ENCODE measurements at regions not wholly inside any gene's neighbourhood (a gene's known extent, or its start where the extent isn't known, plus 50 kb on each side); places are given as distances from the start of the nearest gene placed in this dataset.
A peak's percentile ranks its signal among the peaks of the same experiment; 100 is the strongest.

DNA sequence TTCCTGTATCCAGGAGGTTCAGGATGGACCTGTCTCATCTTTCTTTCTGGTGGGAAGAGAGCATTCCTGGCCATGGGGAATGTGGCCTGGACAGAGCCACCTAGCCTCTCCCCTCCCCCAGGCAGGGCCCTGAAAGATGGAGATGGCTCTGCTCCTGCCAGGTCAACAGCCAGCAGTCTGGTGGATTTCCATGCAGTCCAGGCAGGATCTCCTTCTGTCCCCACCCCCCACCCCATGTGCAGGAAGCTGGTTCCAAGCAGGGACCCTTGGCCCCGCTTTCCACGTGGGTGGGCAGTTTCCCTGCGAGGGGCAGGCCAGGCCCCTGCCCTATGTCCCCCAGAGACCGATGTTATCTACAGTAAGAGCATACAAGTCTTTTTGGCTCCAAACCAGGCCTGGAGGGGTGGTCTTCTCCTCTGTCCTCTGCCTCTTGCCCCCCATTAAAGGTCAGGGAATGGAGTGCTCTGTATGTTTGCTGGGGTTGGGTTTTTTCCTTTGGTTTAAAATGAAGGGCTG is 240.5 kb downstream of the SEC14L1 start:
- no peak for DNase-seq

DNA sequence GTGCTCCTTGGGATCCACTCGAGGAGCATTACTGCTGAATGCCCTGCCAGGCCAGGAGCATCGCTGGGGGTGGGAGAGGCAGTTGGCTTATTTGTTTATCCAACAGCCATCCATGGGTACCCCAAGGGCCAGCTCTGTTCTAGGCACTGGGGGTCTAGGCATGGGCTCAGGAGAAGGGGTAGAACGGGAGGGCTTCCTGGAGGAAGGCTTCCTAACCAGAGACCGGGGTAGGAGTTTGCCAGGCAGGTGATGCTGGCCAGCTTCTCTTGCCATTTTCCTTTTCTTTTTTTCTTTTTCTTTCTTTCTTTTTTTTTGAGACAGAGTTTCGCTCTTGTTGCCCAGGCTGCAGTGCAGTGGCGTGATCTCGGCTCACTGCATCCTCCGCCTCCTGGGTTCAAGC is 241.0 kb downstream of the SEC14L1 start:
- DNase-seq, result no peak

DNA sequence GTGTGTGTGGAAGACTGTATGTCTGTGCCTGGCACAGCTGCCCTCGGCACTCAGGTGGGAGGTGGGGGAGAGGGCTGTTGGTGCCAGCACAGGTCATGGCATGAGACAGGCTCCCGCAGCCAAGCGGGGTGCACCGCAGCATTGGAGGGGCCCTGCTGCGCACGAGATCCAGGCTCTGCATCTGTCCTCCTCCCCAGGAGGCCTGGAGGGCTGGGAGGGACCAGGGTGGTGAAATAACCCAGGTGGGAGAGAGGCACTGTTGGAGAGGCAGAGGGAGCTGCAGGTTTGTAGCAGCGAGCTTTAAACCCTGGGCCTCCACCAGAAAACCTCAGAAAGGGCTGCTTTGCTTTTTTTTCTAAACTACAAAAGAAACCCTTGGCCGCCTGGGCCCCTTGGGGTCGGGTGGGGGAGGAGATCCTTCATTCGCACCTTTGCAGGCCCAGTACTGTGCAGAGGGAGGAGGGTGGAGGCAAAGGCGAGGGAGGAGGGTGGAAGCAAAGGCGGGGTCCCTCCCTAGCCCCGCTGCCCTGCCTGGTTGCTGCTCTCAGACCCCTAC is 241.7 kb downstream of the SEC14L1 start:
- DNase-seq, result peak; percentile 44 to 66

DNA sequence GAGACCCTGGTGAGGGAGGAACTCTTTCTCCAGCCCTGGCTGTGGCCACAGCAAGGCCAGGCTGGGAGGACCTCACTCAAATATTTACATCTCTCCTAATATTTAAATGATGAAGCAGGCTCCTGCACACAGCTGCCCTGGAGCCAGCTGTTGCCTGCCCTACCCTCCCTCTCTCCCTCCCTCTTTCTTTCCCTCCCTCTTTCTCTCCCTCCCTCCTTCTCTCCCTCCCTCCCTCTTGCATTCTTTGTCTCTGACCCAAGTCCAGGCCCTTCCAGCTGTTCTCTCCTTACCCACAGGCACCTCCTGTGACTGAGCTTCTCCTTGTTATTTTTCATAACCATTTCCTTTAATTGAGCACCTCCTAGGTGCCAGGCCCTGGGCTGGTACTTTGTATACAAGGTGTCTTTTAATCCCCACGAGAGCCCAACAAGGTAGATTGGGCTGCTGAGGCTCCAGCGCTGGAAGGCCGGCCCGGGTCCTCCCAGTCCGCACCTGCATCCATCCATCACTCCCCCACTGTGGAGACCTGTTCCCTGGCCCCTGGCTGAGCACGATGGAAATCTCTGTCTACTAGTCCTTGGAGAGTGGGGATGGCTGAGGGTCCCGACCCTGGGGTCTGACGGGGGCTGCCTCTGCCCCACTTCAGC is 242.3 kb downstream of the SEC14L1 start:
- no peak for DNase-seq

DNA sequence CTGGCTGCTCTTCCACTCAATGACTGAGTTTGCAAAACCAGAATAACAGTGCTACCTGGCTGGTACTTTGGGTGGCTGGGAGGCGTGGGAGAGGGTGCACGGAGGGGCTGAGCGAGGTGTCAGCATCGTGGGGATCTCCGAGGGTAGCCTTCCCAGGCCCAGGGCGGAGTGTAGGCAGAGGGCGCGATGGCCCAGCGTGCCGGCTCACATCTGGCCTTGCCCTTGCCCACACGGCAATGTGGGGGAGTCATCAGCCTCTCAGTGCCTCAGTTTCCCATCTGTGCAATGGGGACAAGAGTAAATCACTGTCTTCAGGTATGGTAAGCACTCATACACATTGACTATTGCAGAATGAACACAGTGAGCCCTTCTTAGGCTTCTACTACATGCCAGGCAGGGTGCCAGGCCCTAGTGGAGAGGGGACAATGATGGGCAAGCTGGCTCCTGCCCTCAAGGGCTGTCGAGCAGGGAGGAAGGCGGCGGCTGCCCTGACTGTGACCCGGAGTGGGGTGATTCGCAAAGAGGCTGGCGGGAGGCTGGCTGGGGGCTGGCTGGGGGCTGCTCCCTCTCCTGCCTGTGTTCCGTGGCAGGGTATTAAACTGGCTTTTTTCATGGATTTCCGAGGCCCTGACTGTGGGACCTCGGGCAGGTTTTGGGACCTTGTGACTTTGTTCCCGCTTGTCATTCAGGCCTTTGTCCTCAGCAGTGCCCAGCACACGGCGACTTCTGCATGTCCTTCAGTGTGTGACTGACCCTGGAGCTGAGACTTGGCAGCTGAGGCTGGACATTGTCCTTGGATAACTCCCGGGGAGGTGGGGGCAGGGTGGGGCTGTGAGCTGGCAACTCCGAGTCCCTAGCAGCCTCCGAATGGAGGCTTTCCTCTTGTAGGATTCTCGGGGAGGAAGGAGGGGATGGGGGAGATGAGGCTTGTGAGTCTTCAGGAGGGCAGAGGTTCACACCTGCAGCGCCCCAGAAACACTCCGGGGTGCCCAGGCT is 243.1 kb downstream of the SEC14L1 start:
- no peak for DNase-seq

DNA sequence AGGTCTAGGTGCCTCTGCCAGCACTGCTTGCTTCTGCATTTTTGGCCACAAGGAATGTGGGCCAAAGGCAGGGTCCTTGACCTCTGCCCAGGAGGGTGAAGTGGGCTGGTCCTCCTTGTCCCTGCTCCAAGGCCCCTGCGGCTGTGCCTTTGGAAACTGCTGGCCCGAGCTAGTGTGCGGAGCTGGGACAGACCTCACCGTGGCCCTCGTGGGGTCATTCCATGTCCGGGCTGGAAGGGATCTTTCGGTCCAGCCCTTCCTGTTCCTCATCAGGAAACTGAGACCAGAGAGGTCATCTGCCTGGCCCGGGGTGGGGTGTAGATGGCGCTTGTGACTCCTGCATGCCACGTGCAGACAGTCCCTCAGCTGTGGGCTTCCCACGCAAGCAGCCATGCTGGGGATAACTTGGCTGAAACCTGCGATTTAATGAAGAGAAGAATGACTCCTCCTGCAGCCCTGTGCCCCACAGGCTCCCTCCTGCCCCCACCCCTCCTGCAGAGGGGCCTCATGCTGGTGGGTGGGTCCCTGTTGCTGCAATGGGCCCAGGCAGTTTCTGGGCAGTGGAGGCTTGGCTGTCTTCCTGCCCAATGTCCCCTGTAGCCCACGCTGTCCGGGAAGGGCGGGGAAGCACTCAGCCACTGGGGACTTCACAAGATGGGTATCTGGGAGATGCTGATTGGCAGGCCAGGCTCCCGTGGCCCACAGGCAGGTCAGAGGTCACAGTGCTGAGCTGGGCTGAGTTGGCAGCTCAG is 245.2 kb downstream of the SEC14L1 start:
- no peak for DNase-seq

DNA sequence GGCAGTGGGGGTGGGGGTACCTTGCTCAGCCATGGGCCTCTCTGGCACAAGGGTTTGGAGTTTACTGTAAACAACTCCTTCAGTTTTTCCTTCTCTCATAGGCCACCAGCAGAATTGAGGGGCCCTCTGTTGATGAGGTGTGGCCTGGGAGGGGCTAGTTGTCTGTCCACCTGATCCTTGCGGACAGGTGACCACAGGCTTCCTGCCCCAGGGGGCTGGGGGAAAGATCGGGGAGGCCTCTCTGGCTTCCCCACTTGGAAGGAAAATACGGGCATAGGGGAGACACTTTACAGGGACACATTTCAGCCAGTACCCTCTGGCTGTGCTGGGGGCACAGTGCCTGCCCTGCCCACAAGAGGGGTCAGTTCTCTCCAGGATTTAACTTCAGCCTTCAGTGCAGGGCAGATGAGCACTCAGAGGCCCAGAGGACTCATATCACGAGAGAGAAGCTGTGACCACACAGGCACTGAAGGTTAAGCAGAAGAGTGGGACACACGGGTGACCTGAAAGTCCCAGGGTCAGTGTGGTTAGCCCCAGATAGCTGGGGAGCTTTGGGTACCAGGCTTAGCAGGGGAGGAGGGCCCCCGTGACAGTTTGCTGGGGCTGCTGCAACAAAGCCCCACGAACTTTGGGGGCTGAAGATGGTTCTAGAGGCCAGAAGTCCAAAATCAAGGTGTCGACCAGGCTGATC is 245.9 kb downstream of the SEC14L1 start:
- DNase-seq, result no peak

DNA sequence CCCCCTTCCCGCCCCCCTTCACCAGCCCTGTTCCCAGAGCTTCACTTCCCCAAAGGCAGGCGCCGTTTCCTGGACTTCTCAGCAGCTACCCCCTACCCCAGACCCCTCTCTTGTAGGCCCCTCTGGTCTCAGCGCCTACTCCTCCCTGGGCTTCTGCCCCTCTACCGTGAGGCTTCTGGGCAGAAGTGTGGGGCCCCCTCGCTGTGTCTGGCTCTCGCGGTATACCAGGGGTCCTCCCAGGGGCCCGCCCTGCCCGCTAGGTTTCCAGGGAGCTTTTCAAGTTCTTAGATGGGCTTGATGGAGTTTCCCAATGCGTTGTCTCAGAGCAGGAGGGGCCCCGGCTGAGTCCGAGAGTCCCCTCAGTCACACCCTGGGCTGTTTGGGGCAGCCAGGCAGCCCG is 247.1 kb downstream of the SEC14L1 start:
- DNase-seq, result no peak

DNA sequence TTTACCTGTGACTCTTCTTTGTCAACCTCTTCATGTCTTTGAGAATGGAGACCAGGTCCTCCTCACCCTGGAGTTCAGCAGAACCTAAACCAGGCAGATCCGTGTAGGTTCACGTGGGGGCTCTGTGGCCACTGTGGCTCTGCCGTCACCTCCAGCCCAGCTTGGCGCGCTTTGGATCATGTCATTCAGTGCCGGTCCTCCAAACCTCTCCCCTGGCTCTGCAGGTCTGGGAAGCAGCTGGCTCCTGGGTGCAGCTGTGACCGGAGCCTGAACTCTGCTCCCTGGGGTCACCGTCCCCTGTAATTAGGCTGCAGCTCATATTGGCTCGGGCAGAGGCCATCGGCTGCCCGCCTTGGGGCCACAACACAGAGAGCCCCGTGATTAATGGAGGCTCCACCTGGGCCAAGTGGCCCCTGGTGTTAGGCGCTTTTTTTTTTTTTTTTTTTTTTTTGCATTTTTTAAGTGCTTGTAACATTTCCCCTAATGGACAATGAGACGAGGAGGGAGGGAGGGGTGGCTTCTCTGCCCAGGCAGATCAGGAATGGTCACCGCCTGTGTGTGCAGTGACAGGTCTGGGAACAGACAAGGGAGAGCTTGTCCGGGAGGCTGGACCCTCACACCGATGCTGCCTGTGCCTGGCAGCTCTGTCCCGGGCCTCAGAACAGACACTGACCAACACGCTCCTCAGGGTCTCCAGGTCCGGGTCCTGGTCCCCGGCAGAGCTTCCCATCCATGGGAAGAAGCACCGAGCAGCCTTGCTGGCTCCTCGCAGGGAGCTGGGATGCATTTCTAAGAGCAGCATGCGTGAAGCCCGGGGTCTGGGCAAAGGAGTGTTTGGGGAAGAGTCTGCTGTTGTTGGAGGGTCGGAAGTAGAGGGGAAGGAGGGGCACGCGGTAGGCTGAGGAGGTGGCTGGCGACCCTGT is 247.9 kb downstream of the SEC14L1 start:
- DNase-seq, result no peak

DNA sequence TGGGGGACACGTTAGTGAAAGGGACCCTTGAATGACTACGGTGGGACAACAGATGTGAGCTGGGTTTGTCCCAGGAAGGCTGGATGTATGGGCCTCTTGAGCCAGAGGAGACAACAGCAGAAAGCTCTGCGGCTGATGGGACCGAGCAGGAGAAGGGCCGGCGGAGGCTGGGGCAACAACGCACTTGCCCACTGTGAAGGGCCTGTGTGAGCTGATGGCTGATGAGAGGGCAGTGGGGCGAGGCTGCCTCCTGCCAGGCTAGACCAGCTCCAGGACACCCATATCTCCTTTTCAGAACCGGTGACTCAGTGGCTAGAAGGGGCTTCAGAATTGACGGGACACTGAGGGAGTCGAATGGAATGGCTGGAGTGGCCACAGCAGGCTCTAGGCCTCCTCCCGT is 250.1 kb downstream of the SEC14L1 start:
- no peak for DNase-seq

DNA sequence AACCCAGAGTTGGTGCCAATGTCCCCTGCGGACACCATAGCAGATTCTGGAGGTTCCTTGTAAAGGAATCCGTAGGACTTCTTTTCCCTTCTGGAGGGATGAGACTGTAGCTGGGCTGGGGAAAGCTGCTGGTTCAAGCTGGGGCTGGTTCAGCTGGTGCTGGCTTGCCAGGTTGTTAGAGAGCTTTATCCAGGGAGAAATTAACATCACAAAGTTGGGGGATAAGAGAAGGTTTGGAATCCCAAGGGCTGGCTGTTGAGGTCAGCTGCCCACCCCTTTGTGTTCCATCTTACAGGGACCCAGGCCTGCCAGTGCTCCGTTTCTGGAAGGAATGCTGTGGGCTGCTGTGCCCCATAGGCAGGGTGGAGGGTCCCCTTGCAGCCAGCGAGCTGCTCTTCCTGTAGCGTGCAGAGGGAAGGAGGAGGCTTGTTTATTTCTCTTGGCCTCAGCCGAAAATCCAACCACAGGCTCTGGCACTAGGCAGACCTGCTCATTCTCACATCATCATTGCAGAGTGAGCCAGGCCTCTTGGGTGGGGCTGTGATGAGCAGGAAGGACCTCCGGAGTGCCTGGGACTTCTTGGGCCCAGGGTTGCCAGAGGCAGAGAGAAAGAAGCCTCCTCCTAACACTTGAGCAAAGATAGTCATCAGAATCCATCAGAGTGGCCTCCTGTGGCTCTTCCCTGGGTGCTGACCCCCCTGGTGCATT is 251.1 kb downstream of the SEC14L1 start:
- no peak for DNase-seq

DNA sequence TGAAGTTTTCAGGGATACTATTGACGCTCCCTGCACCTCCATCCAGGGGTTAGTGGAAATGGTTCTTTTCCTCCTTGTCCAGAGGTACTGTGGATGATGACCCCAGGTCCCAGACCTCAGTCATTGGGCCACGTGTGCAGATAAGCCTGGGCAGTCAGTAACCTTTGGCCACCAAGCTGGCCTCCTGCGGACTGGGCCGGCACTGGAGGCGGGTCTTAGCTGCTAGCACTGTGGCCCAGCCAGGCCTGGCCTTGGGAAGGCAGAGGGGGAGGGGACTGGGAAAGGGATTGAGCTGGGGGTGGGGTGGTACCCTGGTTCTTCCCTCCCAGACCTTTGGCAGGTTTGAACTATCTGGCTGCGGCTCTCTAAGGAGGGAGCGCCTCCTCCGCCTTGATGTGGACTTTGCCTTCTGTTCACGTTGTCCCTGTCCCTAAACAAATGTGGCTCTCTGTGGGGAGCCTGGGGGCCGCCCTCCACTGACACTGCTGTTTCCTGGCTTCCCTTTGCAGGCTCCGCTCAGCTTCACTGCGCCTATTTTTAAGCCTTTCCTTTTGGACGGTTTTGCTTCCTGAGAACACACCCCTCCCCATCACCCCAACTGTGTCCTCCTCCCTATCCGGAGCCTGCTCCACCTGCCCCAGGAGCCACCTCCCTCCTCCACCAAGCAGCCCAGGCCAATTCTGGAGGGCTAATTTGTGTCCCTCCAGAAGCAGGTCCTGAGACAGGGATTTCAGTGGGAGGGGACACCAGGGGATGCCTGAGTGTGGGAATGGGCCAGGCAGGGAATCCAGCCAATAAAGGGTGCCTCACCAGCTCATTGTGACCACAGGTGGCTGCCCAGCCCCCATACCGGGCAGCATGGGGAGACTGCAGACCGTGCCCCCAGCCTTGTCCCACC is 251.9 kb downstream of the SEC14L1 start:
- DNase-seq, result no peak

DNA sequence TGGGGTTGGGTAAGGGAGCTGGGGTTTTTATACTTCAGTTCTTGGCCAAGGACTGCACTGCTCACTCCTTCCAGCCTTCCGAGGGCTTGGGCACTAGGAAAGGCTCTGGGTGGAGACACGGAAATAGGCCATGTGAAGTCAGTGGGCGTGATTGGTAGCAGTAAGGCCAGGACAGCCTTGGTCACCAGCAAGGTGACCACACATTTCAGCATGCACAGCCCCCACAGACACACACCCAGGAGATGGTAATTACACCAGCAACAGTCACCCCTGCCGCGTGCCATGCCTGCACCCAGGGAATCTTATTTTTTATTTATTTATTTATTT is 252.5 kb downstream of the SEC14L1 start:
- no peak for DNase-seq

DNA sequence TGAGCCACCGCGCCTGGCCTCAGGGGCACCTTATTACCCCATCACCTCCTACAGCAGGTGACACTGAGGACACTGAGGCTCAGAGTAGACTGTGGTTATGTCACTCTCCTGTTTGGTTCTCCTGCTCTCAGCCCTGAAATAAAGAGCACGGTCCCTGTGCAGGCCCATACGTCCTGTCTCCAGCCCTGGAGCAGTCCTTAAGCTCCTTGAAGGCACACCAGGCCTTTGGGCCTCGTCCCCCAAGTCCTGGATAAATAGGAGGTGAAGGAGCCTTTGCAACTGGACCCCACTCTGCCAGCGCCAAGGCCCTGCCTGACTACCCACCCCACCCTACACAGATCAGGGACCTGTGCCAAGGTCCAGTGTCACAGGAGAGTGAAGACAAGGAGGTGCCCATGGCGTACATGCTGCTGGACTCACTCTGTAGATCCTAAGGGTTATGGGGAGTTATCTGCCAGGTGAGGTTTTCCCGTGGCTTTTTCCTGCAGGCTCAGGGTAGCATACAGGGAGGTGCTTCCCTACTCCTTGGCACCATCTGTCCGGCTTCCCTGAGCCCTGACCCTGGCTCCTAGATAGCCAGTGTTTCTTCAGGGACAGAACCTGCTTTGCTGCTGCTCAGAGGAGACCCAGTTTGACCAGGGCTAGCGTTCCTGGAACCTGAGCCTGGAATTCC is 253.2 kb downstream of the SEC14L1 start:
- no peak for DNase-seq

DNA sequence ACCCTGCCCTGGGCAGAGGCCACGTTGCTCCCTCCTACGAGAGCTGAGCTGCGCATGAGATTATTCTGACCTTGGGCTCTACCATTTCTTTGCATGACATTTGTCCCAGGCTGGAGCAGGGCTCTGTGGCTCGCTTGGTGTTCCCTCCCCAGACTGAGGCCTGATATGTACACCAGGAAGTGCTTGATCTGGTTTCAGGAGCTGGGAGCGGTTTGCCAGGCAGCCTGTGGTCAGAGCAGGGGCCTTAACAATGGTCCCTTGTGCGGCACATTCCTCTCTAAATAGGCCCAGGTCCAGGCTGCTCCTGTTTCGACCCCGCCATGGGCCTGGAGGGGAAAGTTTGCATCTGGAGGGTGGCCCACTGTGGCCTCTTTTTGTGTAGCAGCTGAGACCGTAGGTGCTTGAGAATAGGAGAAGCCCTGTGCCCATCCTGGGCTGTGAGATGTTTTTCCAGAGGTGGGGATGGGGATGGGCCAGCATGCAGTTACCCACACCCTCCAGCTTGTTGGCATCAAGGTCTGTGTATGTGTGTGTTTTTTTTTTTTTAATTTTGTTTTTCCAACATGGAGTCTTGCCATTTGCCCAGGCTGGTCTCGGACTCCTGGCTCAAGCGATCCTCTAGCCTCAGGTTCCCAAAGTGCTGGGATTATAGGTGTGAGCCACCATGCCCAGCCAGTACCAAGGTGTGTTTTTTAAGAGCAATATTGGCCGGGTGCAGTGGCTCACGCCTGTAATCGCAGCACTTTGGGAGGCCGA is 253.9 kb downstream of the SEC14L1 start:
- no peak for DNase-seq

DNA sequence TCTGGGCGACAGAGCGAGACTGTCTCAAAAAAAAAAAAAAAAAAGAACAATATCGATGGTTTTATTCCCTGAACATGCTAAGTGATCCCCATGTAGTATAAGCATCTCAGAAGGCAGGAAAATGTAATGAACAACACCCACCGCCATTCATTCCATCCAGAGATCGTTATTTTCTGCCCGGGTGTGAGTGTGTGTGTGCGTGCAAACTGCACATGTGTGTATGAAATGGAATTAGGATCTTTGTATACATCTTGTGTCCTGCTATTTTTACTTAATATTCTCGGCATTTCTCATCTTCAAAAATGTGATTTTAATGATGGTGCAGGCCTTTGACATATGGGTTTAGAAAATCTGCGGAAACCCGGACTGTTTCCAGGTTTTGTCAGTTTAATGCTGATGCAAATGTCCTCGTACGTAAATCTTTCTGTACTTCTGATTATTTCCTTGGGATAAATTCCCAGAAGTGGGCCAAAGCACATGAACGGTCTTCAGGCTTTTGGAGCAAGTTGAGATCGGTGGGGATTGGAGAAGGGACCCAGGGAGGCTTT is 254.8 kb downstream of the SEC14L1 start:
- no peak for DNase-seq

DNA sequence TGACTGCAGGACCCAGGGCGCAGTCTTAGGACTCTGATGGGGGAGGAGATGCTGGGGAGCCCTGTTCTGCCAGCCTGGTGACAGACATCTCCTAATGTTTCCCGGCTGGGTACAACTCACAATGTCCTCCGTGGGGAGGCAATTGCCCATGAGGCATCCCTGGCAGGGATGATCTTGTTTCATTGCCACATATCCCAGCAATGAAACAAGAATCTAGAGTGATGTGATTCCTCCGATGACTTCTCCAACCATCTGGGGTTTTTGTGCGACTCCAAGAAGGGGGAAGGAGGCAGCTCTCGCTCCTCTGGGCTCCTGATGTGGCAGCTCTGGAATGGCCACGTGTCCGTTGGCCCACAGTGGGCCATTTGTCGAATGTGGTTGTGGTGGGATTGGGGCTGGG is 255.8 kb downstream of the SEC14L1 start:
- no peak for DNase-seq

DNA sequence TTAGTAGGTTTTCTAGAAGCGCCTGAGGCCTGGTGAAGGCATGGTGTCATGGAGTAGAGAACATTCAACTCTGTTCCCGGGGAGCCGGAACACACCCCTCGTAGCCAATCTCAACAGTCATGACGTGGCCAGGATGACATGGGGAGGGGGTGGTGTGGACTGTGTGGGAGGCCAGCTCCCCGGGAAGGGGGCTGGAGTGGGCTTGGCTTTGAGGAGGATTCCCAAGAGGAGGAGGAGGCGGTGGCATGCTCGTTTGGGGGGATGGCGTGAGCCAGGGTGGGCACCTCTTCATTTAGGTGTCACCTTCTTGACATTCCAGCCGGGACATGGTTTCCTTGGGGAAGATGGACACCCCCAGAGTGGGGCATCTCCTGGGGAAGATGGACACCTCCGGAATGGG is 257.5 kb downstream of the SEC14L1 start:
- no peak for DNase-seq

Data from CD4-positive, alpha-beta T cell treated with Interleukin-1 beta for 1 hour (primary cell).